Stimulated activated CD8-positive, alpha-beta memory T cell treated with anti-CD3 and anti-CD28 coated beads, Interleukin-15, amount 100 ng/mL, for 48 hours (primary cell): ENCODE measurements at regions not wholly inside any gene's neighbourhood (a gene's known extent, or its start where the extent isn't known, plus 50 kb on each side); places are given as distances from the start of the nearest gene placed in this dataset.

Experiments
- DNase-seq, 2 donors: peaks; one replicate each; pipeline ENCODE4 v3.0.0-alpha.2; 2020; ENCODE audit warnings: low read depth in 2 of 2

DNA sequence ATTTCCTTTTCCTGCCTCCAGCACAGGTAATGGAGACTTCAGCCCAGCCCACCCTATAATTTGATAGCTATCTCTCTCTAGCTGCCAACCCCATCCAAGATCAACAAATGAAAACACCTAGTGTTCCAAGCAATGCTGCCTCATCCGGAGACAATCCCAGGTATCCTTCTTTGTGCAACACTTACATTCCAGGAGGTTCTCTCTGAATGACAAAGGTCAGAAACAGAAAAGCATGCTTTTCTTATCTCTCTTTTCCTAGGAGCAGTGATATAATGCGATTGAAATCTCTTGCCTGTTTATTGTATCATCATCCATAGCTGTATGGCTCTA lies 699.3 kb downstream of the INHBA start:
- no peak for DNase-seq

DNA sequence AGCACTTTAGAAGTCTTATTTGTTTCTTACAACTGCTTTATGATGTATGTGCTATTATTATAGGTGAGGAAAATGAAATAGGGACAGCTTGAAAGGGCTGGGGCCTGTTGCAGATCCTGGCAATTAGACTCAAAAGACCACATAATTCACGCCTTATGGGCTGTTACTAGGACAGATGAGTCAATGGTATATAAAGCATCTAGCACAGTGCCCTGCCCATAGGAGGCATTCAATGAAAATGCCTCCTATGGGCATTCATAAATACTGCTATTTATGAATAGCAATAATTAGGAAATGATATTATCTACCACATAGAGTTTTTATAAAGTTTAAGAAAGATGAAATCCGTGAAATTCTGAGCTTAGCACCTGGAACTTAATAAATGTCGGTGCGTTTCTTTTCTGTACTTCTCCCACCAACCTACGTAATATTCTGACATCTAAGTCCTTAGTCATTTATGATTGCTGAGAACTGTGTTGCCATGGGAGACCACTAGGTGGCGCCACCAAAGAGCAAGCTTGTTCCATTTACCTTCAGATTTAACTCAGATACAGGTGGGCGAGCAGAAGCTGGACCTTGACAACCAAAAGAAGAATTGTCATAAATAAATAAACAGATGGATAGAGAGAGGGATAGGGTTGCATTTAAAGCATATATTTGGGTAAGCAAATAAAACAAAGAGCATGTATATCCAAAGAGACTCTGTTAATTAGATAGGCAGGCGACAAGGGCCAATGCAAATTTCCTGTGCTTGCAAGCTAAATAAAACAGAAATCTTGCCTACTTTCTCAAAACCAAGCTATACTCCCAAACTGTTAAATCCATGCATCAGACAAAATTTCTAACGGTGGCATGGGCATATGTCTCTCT lies 699.9 kb downstream of the INHBA start:
- DNase-seq = peak; percentile 3 to 9

DNA sequence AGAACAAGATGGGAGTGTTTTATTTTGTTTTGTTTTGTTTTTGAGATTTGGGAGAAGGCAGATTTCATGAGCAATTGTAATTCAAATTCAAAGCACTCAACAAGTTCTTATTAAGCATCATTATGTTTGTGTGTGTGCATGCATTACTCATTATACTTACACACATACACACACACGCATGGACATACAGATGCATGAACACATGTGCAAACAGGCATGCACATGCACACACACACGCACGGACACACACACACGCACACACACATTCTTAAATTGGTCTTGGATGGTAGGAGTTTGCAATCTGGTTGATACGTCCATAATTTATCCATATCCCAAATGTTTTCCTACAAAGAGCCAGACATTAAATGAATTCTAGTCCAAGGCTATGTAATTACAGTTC lies 702.8 kb downstream of the INHBA start:
- DNase-seq = no peak

DNA sequence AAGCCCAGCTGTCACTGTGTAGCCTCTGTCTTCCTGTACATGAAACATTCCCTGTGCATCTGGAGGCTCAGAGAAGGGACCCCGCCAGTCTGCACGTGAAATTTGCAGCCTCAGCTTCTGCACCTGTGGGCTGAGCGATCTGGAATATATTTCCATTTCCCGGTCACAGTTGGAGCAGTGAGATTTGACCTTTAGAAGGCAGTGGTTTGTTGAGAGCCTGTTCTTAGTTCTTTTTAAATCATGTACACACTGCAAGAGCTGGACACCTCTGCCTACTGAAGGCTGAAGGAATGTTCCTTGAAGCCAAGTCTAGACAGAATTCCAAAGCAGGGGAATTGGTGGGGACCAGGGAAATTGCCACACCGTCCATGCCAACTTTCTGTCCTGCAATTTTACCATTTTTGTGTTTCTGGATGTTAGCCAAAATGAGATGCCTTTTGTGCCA lies 706.6 kb downstream of the INHBA start:
- DNase-seq = no peak

DNA sequence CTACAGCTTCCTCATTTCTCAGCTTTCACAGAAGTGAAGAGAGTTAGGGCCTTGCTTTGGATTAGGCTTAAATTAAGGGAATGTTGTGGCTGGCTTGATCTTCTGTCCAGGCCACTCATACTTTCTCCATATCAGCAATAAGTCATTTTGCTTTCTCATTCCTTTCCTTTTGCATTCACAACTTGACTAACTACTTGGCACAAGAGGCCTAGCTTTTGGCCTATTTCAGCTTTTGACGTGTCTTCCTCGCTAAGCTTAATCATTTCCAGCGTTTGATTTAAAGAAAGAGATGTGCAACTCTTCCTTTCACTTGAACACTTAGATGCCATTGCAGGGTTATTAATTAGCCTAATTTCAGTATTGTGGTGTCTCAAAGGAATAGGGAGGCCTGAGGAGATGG lies 712.0 kb downstream of the INHBA start:
- no peak for DNase-seq

DNA sequence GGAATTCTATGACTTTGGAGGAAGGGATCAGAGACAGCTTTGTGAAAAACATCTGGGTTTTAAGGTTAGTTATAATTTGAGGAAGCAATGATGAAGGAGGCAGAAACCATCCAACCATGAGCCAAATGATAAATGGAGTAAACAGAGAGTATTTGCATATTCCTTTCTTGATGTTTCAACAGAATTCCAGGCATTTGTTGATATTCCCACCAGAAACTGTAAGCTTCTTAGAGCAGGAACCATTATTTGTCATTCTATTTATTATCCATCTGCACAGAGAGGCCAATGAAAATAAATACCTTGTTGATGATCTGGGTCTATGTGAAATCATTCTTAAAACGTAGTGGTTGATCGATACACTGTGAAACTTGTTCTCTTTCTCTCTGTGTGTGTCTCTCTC lies 715.3 kb downstream of the INHBA start:
- no peak for DNase-seq

DNA sequence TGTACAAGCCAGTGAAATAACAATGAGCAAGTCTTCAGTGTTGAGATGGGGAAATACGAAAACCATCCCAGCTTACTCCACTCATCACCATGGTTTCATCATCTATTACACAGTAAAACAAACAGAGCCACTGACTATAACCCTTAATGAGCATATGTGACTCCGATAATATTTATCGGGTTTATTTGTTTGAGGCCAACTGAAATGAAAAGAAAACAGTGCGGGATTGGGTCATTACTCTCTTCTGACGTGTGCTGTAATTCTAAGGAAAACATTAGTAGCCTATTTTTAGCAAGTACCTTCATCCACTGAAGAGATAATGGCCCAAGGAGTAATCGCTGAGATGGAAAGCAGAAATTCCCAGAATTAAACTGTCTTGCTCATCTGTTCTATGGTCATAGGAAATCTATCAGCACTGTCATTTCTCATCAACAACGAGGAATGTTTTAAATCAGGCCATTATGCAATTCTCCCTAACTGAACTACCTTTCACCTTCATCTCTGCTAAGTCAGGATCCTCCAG lies 716.5 kb downstream of the INHBA start:
- no peak for DNase-seq

DNA sequence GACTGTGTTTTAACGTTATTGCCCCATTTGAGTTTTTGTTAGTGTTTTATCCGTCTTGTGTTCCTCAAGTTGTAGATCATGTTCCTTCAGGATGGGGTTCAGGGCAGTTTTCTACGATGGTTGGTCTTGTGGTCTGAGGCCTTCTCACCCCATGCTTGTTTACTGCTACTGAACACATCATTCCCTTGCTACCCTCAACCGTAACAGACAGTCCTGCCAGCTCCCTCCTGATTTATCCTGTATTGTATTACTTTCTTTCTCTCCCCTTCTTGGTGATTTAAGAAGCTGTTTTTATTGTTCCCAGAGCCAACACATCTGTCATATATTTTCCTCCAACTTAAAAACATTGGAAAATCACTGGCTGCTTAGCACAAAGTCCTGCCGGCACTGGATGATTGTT lies 719.8 kb downstream of the INHBA start:
- DNase-seq = no peak

DNA sequence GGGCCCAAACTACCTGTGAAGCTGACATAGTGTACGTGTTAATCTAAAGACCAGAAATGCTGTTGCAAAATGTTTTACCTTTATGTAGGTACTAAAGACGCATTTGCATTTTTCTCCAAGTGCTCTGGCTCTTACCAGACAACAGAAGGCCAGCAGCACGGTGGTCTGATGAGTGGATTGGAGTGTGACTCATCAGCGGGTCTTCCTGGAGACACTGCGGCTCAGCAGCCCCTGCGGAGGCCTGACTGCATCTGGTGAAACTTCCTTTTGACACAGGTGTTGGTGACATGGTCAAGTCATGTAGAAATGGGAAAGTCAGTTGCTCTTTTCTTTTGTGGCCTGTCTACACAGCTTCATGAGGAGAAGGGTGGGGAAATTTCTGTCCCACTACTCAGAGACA lies 723.6 kb downstream of the INHBA start:
- no peak for DNase-seq

DNA sequence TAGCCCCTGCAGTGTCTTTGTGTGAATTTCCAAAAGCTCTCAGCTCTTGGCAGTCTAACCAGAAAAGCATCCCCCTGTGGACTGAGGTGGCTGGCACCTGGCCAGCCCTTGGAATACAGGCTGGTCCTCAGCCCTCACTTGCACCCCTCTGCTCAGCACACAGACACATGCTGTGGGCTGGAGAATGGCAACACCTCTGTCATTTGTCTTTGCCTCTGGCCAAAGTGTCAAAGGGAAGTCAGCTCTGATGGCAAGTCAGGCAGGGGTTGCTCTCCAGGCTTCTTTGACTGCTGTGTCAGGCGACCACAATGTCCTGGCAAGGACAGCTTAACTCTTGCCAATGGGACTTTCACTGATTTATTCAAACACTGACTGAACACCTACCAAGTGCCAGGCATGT lies 724.8 kb downstream of the INHBA start:
- no peak for DNase-seq

DNA sequence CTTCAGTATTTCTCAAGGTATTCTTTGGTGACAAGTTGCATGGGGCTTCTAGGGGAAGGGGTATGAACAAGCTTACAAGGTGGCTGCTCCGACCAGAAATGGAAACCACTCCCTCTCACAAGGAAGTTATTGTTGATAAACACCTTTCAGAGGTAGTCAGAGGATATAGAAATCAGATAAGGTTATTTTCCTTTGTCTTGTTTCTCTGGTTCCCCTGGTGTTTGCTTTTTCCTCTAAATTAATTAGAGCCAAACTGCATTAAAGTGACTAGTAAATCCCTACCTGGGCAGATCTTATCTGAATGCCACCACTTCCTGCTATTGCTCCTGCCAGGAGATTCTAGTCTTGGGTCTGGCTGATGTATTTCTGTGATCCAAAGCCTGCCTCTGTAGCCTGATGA lies 725.4 kb downstream of the INHBA start:
- DNase-seq = no peak

DNA sequence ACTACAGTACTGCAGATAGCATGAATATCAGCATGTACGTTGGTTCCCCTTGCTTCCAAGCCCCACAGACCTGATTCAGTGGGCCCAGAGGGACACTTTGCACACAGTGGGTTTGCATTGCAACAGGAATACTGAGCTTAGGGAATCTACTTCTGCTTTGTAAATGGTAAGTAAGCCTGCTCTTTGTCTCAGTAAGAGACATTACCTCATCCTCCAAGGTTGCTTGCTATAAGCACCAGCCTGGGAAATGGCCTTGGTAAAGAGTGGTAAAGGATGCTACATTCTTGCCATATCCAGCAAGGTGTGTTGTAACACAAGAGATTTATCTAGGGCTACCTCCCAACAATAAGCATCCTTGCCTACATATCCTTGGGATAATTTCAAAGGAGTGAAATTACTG lies 730.5 kb downstream of the INHBA start:
- no peak for DNase-seq

DNA sequence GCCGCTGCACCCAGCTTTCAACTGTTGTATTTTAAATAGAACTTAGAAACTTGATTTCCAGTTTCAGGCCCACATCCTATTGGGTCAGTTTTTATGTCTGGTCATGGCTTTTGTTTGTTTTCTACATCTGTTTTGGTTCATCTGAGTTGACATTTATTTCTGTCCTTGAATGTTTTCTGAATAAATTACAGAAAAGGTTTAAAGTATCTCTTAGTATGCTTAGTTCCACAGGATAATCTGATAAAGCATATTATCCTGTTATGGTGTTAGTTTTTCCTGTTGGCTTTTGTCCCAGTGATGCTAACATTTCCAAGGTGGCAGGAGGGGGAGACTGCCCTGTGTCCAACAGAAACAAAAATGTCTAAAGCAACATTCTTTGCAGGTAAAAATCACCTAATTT lies 733.2 kb downstream of the INHBA start:
- DNase-seq = no peak

DNA sequence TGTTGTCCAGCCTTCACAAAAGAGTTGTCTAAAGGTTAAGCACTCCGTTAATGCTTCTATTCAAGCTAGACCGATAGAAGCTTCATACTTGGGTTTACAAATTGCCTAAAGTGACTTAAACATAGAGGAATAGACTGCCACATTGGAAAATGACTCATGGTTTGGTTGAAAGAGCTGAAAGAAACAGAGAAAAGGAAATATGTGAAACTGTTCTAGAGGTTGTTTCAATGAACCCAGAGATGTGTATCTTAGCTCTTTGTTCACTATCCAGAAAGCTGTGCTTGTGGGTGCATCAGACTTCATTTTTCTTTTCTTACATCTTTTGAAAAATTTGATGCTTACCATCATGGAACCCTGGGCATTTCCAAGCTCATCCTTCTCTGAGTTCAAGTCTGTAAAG lies 736.2 kb downstream of the INHBA start:
- no peak for DNase-seq

DNA sequence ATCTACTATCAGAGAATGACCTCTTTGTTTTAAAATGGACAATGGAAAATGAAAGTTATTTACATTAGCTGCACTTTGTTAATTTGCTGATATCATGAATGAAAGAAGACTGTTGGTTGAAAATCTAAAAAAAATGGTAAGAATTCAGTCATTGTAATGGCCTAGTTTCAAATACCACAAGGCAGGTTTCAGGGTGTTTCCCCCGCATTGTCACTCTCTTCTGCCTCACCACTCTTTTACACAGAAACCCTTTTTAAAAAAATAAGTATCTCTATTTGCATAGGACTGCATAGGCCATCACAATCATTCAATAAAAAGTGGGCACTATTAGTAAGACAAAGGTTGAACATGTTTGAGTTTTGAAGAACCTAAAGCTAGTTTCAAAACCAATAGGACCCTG lies 737.1 kb downstream of the INHBA start:
- no peak for DNase-seq

DNA sequence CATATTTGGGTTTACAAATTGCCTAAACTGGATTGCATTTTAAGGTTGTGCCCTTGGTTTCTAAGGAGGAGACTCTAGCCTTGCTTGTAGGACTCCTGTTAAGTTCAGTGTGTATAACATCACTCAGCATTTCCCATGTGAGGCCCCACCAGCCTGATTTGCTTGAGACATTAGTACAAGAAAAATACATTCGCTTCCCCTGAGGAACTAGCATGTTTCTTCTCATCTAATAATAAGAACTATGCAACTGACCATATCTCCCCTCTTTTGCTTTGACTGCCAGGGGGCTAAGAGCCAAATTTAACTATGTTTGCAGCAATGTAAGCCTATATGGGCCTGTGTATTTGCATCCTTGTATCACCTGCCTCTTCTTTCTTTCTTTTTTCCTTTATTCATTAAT lies 737.9 kb downstream of the INHBA start:
- no peak for DNase-seq

DNA sequence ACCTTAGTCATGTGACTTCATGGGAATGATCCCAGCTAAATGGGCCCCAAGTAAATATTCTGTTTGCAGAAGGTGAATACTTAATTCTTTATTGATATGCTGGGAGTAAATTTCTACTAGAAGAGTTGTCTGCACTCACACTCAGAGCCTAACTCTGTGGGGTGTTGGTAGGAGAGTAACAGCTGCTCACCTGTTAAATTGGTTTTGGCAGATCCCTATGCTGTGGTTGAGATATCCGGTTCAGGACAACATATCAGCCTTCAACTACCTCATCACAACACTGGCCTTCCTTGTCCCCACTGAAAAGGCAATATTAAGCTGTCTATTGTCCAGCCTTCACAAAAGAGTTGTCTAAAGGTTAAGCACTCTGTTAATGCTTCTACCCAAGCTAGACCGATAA lies 738.3 kb downstream of the INHBA start:
- no peak for DNase-seq

DNA sequence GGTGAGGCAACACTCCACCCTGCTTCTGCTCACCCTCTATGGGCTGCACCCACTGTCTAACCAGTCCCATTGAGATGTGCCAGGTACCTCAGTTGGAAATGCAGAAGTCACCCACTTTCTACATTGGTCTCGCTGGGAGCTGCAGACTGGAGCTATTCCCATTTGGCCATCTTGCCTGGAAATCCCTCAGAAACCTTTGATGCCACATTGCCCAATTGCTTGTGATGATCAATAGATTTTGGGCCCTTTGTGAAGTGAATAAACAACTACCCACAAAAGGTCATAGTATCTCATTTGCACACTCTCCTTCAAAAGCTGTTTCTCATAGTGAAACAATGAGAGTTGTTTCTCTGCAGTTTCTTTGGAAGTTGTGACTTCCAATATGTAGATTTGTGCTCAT lies 742.9 kb downstream of the INHBA start:
- no peak for DNase-seq

DNA sequence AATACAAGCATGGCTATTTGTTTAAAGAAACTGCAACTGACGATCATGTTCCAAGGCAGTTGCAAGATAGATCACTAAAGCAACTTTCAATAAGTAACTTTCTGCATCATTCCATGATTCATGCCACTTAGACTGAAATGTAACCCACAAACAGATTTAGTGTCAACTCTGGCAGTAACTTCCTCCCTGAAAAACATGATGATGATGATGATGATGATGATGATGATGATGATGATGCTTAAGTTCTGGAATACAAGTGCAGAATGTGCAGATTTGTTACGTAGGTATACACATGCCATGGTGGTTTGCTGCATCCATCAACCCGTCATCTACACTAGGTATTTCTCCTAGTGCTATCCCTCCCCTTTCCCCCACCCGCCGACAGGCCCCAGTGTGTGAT lies 754.7 kb downstream of the INHBA start:
- no peak for DNase-seq

DNA sequence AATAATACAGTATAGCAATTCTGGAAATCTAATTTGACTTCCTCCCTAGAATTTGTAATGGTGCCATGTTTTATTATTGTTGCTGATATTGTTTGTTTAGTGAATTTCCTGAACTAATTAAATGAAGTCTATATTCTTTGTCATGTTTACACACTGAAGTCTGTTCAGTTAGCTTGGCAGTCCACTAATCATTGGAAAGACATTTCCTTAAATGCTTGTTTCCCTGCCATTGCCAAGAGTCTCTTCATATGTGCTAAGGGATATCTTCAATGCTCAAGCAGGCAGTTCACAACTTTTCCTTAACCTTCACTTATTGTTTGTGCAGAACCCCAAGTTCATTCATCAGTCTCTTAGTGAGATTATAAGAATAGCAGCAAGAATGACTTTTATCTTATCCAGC lies 755.3 kb downstream of the INHBA start:
- DNase-seq = no peak

DNA sequence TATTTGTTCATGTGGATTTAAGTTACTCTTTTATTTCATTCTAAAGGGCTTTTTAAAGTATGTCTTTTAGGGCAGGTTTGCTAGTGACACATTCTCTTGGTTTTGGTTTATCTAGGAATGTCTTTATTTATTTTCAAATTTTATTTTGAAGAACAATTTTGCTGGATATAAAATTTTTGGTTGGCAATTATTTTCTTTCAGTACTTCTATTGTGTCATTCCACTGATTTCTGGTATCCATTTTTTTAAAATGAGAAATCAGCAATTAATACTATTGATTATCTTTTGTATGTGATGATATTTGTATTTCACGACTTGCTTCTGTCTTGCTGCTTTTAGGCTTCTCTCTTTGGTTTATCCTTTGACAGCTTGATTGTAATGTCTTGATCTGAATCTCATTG lies 756.3 kb downstream of the INHBA start:
- DNase-seq = no peak

DNA sequence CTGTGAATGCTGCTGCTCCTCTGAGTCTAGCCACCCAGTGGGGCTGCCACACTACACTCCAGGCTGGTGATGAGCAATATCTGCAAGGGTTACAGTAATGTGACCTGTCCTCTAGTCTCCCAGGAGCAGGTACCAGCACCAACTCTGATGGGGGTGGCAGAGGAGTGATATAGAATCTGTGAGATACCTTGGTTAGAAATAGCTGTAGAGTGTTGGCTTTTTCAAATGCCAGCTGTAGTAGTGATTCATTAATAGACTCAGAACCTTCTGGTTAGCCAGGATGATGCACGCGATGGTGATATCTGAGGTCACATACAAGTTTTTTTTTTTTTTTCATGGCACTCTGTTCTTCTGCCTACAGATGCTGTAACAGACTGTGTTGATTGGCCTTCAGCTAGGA lies 757.1 kb downstream of the INHBA start:
- DNase-seq = no peak

DNA sequence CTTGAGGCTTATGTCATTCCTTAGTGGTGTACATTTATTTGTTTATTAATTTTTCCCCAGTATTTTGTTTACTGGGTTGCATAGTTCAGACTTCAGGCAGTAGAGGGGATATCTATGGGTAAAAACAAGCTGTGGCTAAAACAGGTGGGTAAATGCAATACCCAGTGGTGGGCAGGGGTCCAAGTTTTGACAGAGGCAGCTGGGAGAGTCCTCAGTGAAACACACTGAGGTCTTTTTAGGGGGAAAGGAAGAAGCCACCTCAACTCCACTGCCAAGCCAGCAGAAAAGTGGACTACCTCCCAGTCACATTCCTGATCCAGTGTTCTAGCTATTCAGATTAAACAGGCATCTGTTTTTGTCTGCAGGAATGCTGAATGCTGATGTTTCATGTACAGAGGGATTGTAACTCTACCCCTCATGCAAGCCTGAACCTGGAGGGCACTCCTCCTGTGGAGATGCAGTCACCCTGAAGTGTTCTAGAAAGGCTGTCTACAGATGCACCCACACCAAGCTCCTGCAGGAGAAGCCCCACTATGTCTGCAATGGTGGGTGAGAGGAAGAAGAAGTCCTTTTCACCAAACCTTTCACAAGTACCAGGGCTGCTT lies 757.8 kb downstream of the INHBA start:
- no peak for DNase-seq

DNA sequence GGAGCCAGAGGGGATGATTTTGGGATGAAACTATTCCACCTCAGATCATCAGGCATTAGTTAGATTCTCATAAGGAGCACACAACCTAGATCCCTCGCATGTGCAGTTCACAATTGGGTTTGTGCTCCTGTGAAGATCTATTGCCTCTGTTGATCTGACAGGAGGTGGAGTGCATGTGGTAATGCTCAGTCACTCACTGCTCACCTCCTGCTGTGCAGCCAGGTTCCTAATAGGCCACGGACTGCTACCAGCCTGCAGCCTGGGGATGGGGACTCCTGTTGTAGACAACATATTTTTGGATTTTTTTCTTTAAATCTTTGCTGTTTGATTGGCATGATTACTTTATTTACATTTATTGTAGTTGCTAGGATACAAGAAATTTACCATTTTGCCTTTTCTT lies 765.0 kb downstream of the INHBA start:
- DNase-seq = no peak
